Skeletal muscle cell (primary cell): ENCODE measurements at regions not wholly inside any gene's neighbourhood (a gene's known extent, or its start where the extent isn't known, plus 50 kb on each side); places are given as distances from the start of the nearest gene placed in this dataset.
A peak's percentile ranks its signal among the peaks of the same experiment; 100 is the strongest.

ENCODE experiments used
- DNase-seq: peaks from one replicate; pipeline ENCODE4 v3.0.0-alpha.2; 2010; ENCODE audit warnings: low read depth
- H3K4me3 ChIP-seq: 2 replicates; pipeline ENCODE4 v1.5.1; 2011; ENCODE audit warnings: low read depth, mild to moderate bottlenecking, control low read depth, low read length, moderate library complexity

GRCh38 chr20:48277266-48277665, 492.0 kb upstream of the SULF2 start:
- DNase-seq: no peak
- H3K4me3 ChIP-seq: no peak overlapping the region

GRCh38 chr20:48276021-48276342, 490.7 kb upstream of the SULF2 start:
- H3K4me3 ChIP-seq: no peak overlapping the region
- DNase-seq: no peak

GRCh38 chr20:48275286-48276020, 490.2 kb upstream of the SULF2 start:
- H3K4me3 ChIP-seq: no peak overlapping the region
- no peak for DNase-seq

- no peak for DNase-seq
- no peak overlapping the region for H3K4me3 ChIP-seq
Measured at GRCh38 chr20:48273843-48274242, 488.6 kb upstream of the SULF2 start.

- no peak overlapping the region for H3K4me3 ChIP-seq
- DNase-seq: no peak
Measured at GRCh38 chr20:48270885-48271284, 485.6 kb upstream of the SULF2 start.

- no peak overlapping the region for H3K4me3 ChIP-seq
- no peak for DNase-seq
Measured at GRCh38 chr20:48267860-48268633, 482.8 kb upstream of the SULF2 start.

GRCh38 chr20:48266571-48266970, 481.3 kb upstream of the SULF2 start:
- H3K4me3 ChIP-seq: no peak overlapping the region
- DNase-seq: no peak

GRCh38 chr20:48265791-48266190, 480.5 kb upstream of the SULF2 start:
- no peak for DNase-seq
- H3K4me3 ChIP-seq: no peak overlapping the region

- DNase-seq: no peak
- no peak overlapping the region for H3K4me3 ChIP-seq
Measured at GRCh38 chr20:48262955-48263354, 477.7 kb upstream of the SULF2 start.

GRCh38 chr20:48262466-48262865, 477.2 kb upstream of the SULF2 start:
- no peak overlapping the region for H3K4me3 ChIP-seq
- no peak for DNase-seq

- H3K4me3 ChIP-seq: no peak overlapping the region
- no peak for DNase-seq
Measured at GRCh38 chr20:48261398-48261910, 476.2 kb upstream of the SULF2 start.

- H3K4me3 ChIP-seq: no peak overlapping the region
- DNase-seq: no peak
Measured at GRCh38 chr20:48260129-48260756, 475.0 kb upstream of the SULF2 start.

- no peak for DNase-seq
- H3K4me3 ChIP-seq: no peak overlapping the region
Measured at GRCh38 chr20:48259456-48259855, 474.2 kb upstream of the SULF2 start.

GRCh38 chr20:48257833-48258232, 472.6 kb upstream of the SULF2 start:
- no peak overlapping the region for H3K4me3 ChIP-seq
- no peak for DNase-seq

GRCh38 chr20:48247961-48248360, 462.7 kb upstream of the SULF2 start:
- no peak overlapping the region for H3K4me3 ChIP-seq
- DNase-seq: no peak

- no peak overlapping the region for H3K4me3 ChIP-seq
- DNase-seq: no peak
Measured at GRCh38 chr20:48246061-48246790, 460.9 kb upstream of the SULF2 start.

GRCh38 chr20:48242623-48243022, 457.3 kb upstream of the SULF2 start:
- DNase-seq: no peak
- no peak overlapping the region for H3K4me3 ChIP-seq

- no peak for DNase-seq
- H3K4me3 ChIP-seq: no peak overlapping the region
Measured at GRCh38 chr20:48241482-48241881, 456.2 kb upstream of the SULF2 start.

- no peak for DNase-seq
- H3K4me3 ChIP-seq: no peak overlapping the region
Measured at GRCh38 chr20:48238781-48239180, 453.5 kb upstream of the SULF2 start.

GRCh38 chr20:48238326-48238725, 453.0 kb upstream of the SULF2 start:
- peak; percentile 8 for DNase-seq
- H3K4me3 ChIP-seq: no peak overlapping the region
